Thyroid gland (tissue), 4 donors: ENCODE measurements at regions not wholly inside any gene's neighbourhood (a gene's known extent, or its start where the extent isn't known, plus 50 kb on each side); places are given as distances from the start of the nearest gene placed in this dataset.

ENCODE experiments used
- DNase-seq, 2 donors: peaks; one replicate each; pipeline ENCODE4 v3.0.0-alpha.2; 2019
- H3K27ac ChIP-seq, 3 donors: fragments of 200-600 bp; sonication (generic); 1 replicate in 2 of 3; 2 replicates in 1 of 3; pipeline ENCODE4 v1.5.1; 2016 to 2019; ENCODE audit warnings: mild to moderate bottlenecking in 1 of 3, moderate library complexity in 1 of 3
- H3K27me3 ChIP-seq: fragments of 200-600 bp; sonication (generic); one replicate; pipeline ENCODE4 v1.5.1; 2019
- H3K36me3 ChIP-seq, 2 donors: fragments of 200-600 bp; sonication (generic); one replicate each; pipeline ENCODE4 v1.5.1; 2016 to 2019
- H3K4me1 ChIP-seq, 2 donors: fragments of 200-600 bp; sonication (generic); one replicate each; pipeline ENCODE4 v1.5.1; 2017 to 2019
- H3K4me3 ChIP-seq, 3 donors: fragments of 200-600 bp; sonication (generic); replicated peaks in 1 of 3; 1 replicate in 2 of 3; 2 replicates in 1 of 3; pipeline ENCODE4 v1.5.1; 2016; ENCODE audit warnings: mild to moderate bottlenecking in 1 of 3
- H3K9me3 ChIP-seq: fragments of 200-600 bp; sonication (generic); one replicate; pipeline ENCODE4 v1.5.1; 2017
- POLR2A ChIP-seq, 2 donors: fragments of 450-650 bp; IDR thresholded peaks; one replicate each; pipeline ENCODE4 v1.6.1; 2017; ENCODE audit warnings: antibody characterized with exemption in 2 of 2, mild to moderate bottlenecking in 2 of 2, moderate library complexity in 1 of 2
- WGBS, 2 donors: methylation state at CpG; one replicate each; pipeline ENCODE4 v1.1.5; 2017; 5-methylcytosine and 5-hydroxymethylcytosine counted together
- intact Hi-C: fragments of 100-400 bp; cut with DNase I; formaldehyde crosslinking; loops from one replicate; pipeline ENCODE4 v1.15.1; 2023
- TF ChIP-seq, protein P1 (sequence below), 6 experiments: fragments of 200-600 bp in 3 of 6; fragments of 450-650 bp in 3 of 6; sonication (generic) in 3 of 6; IDR thresholded peaks; one replicate each; pipeline ENCODE4 v1.5.1; 2016 to 2019; ENCODE audit warnings: antibody characterized with exemption in 6 of 6, mild to moderate bottlenecking in 2 of 6, inconsistent platforms in 1 of 6, moderate library complexity in 1 of 6

DNA sequence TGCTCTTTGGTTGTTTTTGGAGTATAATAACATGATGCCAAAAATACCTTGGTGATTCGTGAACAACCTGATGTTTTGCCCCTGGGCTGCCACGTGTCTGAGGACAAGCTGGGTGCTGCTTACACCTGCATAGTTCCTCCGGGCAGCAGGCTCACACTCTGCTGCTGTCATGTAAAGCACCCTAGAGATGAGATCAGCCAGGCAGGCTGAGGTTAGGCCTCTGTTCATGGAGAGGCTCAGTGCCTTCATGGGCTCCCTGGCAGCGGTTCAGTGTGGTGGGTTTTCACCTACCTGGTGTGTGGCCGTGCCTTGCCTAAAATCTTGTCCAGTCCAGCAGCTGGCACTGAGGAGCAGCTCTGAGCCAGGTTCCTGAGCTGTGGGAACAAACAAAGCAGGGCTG lies 60.1 kb upstream of the TAGAP start:
- intact Hi-C loops = loop anchor here (5.0 kb wide), 1 partner anchor 63 kb away; the partner anchor contains the start of gene TAGAP
- peak; percentile 12 to 44 for DNase-seq

DNA sequence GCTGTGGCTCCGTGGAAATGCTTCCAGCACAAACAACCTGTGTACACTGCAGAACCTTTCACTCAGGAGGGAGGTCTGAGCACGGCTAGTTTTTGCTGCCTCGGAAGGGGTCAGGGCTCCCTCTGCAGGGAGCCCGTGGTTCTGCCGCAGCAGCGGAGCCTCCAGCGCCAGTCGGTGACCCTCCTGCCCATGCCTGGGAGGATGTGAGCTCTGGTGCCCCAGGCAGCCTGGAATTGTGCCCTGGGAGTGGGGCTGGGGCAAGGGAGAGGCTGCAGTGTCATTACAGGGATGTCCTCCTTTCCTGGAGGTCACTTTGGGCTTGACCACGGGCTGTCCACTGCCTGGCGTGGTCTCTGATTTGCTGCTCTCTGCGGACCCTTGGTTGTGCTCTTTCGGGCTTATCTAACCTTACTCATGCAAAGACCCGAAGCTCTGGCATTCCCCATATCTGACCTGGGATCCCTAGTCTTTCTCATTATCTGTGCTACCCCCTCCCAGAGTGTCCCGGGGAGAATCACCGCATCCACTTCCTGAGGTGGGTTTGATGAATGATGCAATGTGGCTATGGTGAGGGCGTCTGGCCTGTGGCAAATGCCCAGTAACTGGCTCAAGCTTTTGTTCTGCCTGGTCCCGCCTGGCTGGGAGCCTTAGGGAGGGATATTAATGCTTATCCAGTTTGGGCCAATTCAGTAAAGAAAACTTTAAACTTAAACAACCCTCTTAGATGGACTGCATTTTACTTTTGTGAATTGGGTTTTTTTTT lies 59.6 kb upstream of the TAGAP start:
- no peak overlapping the region for H3K27ac ChIP-seq
- peak; percentile 69 to 78 for DNase-seq
- intact Hi-C loops = loop anchor here (5.0 kb wide), 1 partner anchor 62 kb away; the partner anchor contains the start of gene TAGAP
- H3K27me3 ChIP-seq = no peaks in the 10 kb centered on the region
- no peaks in the 10 kb centered on the region for H3K9me3 ChIP-seq
- 47 to 65% methylated on average over 9 to 13 of the region's 17 CpGs for WGBS, 2 donors
- H3K4me1 ChIP-seq = peaks cover 23 to 28% of the 10 kb centered on the region in 2 donors
- H3K4me3 ChIP-seq = no peak overlapping the region
- no peak for TF ChIP-seq POLR2A (IDR thresholded peaks at IDR 0.05)
- TF ChIP-seq, protein P1, sequence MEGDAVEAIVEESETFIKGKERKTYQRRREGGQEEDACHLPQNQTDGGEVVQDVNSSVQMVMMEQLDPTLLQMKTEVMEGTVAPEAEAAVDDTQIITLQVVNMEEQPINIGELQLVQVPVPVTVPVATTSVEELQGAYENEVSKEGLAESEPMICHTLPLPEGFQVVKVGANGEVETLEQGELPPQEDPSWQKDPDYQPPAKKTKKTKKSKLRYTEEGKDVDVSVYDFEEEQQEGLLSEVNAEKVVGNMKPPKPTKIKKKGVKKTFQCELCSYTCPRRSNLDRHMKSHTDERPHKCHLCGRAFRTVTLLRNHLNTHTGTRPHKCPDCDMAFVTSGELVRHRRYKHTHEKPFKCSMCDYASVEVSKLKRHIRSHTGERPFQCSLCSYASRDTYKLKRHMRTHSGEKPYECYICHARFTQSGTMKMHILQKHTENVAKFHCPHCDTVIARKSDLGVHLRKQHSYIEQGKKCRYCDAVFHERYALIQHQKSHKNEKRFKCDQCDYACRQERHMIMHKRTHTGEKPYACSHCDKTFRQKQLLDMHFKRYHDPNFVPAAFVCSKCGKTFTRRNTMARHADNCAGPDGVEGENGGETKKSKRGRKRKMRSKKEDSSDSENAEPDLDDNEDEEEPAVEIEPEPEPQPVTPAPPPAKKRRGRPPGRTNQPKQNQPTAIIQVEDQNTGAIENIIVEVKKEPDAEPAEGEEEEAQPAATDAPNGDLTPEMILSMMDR (IDR thresholded peaks at IDR 0.05) = peak; percentile 68 to 95 (median 89)
- no peaks in the 10 kb centered on the region for H3K36me3 ChIP-seq

More for the DNA sequence above, 60.1 kb upstream of the TAGAP start:
- TF ChIP-seq POLR2A (IDR thresholded peaks at IDR 0.05) = no peak
- TF ChIP-seq, protein P1 (IDR thresholded peaks at IDR 0.05) = no peak
- Histone ChIP-seq H3K36me3 (no peaks in the 10 kb centered on the region), H3K4me3 (no peak overlapping the region), H3K27me3 (no peaks in the 10 kb centered on the region), H3K9me3 (no peaks in the 10 kb centered on the region), H3K4me1 (peaks cover 23 to 27% of the 10 kb centered on the region in 2 donors), H3K27ac (no peak overlapping the region)
- WGBS, 2 donors = 56 to 76% methylated on average over 5 of the region's 5 CpGs

DNA sequence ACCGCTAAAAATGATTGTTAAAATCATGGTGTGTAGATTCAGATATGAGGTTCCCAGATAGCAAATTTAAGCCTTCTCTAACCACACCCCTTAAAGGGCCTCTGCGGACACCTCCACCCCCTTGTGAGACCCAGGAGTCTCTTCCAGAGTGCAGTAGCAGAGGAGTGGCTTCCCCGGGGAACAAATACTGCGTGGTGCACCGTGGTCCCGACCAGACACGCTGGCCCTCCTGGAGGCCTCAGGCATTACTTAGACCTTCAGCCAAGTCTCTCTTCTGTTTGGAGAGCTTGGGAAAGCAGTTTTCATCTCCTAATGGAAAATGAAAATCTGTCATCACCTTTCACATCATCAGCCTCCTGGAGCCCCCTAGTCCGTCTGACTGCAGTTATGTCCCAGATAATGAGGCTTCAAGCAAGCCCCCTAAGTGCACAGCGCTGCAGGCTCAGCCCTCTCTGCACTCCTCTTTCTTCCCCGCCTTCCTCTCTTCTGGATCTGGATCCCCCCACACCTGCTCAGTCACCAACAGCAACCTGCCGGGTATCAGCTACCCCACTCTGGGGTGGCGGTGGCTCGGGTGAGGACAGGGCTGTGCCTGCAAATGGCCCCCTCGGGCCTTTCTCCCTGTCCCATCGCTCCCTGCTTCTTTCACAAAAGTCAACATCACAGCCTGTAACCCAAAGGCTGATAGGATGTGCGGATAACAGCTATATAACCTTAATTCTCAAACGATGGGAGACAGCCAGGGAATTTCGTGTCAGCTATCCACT lies 58.8 kb upstream of the TAGAP start:
- Histone ChIP-seq H3K4me1 (peaks cover 27 to 34% of the 10 kb centered on the region in 2 donors), H3K36me3 (no peaks in the 10 kb centered on the region), H3K4me3 (no peak overlapping the region), H3K27me3 (no peaks in the 10 kb centered on the region), H3K27ac (peak overlapping the region; percentile 68 to 86 (median 79)), H3K9me3 (no peaks in the 10 kb centered on the region)
- WGBS, 2 donors = 47 to 56% methylated on average over 18 of the region's 18 CpGs
- intact Hi-C loops = loop anchor here (5.0 kb wide), 1 partner anchor 61 kb away; the partner anchor contains the start of gene TAGAP
- DNase-seq = peak; percentile 18 to 27
- TF ChIP-seq, protein P1 (IDR thresholded peaks at IDR 0.05) = no peak
- TF ChIP-seq POLR2A (IDR thresholded peaks at IDR 0.05) = no peak

DNA sequence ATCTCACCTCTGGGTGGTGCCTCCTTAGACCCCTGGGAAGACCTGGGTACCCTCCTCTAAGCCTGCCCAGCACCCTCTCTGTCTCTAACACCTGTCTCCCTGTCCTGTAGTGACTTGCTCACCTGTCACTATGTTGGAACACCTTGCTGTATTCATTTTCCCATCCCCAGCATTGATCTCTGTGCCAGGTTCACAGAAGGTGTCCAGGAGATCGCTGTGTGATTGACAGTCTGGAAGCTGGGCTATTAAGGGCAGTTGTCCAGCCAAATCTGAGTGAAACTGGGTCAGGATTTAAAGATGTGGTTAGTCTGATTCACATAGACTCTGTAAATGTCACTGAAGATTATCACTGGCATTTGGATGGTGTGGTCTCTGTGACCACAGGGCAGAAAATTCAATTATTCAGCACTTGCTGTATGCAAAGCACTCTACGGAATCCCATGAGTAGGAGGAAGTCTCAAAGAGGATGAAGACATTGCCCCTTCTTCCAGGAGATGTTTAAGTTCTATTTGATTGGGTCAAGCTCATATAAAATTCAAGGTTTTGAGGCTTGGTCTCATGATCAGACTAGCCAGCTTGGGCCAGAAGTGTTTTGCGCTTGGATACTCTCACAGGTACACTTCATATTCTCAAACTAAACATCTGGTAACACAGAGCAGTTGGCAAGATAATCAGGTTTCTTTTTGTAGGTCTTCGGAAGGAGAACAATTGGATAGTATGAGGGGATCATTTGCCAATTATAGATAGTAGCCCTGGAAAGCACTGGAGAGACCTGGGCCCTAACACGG lies 57.8 kb upstream of the TAGAP start:
- WGBS, 2 donors = 47 to 54% methylated on average over 5 of the region's 5 CpGs
- H3K4me3 ChIP-seq = no peak overlapping the region
- H3K4me1 ChIP-seq = peaks cover 32 to 39% of the 10 kb centered on the region in 2 donors
- H3K27me3 ChIP-seq = no peaks in the 10 kb centered on the region
- TF ChIP-seq POLR2A (IDR thresholded peaks at IDR 0.05) = no peak
- TF ChIP-seq, protein P1 (IDR thresholded peaks at IDR 0.05) = no peak
- no peaks in the 10 kb centered on the region for H3K36me3 ChIP-seq
- H3K27ac ChIP-seq = peak overlapping the region; percentile 68 to 86 (median 79)
- DNase-seq = peak; percentile 61 to 68
- intact Hi-C loops = loop anchor here (5.0 kb wide), 1 partner anchor 60 kb away; the partner anchor contains the start of gene TAGAP
- H3K9me3 ChIP-seq = no peaks in the 10 kb centered on the region
